ENCODE measurements at regions not wholly inside any gene's neighbourhood (a gene's known extent, or its start where the extent isn't known, plus 50 kb on each side); places are given as distances from the start of the nearest gene placed in this dataset.

DNA sequence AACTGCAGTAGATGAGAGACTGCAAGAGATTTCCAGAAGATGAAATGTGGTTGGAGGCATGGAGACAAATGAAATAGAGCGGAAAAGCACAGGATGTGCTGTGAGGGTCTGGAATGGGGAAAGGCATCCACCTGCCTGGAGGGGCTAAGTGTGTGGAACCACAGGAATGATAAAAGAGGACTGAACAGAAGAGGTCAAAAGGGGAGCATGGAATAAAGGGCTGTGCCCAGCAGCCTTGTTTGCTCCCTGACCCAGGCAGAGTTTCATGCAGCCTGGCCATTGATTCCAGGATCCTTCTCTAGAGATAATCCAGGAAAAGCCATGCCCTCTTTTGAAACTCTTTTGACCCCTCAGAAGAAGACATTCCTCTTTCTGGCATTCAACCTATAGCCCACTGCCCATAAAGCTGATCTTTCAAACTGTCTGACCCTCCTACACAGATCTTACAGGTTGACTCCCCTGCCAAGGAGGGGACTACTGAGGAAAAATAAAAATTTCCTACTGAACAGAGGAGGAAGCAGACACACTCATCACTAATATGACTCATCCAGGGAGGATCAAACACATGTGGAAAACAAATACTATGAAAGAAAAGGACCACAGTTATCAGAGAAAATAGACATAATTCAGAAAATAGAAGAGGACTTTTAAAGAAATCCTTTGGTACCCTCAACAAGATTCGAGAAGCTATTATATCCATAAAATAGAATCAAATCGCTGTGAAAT is 273.5 kb upstream of the PCSK5 start:
- Histone ChIP-seq H3K4me1 (ENCODE audit: control insufficient read depth in 4 of 4, insufficient read depth in 4 of 4, low read length in 3 of 4) (no peaks in the 10 kb centered on the region), H3K27ac (ENCODE audit: low read depth in 1 of 2, low read length in 2 of 2) (no peak overlapping the region), H3K4me3 (ENCODE audit: low read depth in 1 of 3, low read length in 3 of 3) (no peak overlapping the region), H3K36me3 (ENCODE audit: control insufficient read depth in 4 of 4, insufficient read depth in 3 of 4, low read depth in 1 of 4, low read length in 3 of 4) (no peaks in the 10 kb centered on the region), H3K27me3 (ENCODE audit: control insufficient read depth in 4 of 4, insufficient read depth in 4 of 4, low read length in 3 of 4) (no peaks in the 10 kb centered on the region), H3K9me3 (ENCODE audit: control insufficient read depth in 4 of 4, low read length in 3 of 4) (no peaks in the 10 kb centered on the region), H3K9ac (ENCODE audit: low read depth in 1 of 2, low read length in 2 of 2) (no peak overlapping the region)
- DNase-seq (ENCODE audit: low spot score), result no peak
- WGBS, result 92% methylated on average over 3 of the region's 3 CpGs
- no peak for TF ChIP-seq RXRA (IDR thresholded peaks at IDR 0.05)
- no peak for TF ChIP-seq NR2F2 (IDR thresholded peaks at IDR 0.05)
- TF ChIP-seq FOXA2 (IDR thresholded peaks at IDR 0.05), result no peak
- TF ChIP-seq HNF4A (conservative IDR thresholded peaks at IDR 0.05), result no peak
- no peak for TF ChIP-seq HNF4G (IDR thresholded peaks at IDR 0.05)
- no peak for TF ChIP-seq EGR1 (IDR thresholded peaks at IDR 0.05; ENCODE audit: low read depth in 2 of 2)
- TF ChIP-seq FOXA1 (IDR thresholded peaks at IDR 0.05), result no peak
- TF ChIP-seq TAF1 (conservative IDR thresholded peaks at IDR 0.05), result no peak
- no peak for TF ChIP-seq GABPA (IDR thresholded peaks at IDR 0.05 in 1 of 2, conservative IDR thresholded peaks at IDR 0.05 in 1 of 2)
- TF ChIP-seq, protein P1, sequence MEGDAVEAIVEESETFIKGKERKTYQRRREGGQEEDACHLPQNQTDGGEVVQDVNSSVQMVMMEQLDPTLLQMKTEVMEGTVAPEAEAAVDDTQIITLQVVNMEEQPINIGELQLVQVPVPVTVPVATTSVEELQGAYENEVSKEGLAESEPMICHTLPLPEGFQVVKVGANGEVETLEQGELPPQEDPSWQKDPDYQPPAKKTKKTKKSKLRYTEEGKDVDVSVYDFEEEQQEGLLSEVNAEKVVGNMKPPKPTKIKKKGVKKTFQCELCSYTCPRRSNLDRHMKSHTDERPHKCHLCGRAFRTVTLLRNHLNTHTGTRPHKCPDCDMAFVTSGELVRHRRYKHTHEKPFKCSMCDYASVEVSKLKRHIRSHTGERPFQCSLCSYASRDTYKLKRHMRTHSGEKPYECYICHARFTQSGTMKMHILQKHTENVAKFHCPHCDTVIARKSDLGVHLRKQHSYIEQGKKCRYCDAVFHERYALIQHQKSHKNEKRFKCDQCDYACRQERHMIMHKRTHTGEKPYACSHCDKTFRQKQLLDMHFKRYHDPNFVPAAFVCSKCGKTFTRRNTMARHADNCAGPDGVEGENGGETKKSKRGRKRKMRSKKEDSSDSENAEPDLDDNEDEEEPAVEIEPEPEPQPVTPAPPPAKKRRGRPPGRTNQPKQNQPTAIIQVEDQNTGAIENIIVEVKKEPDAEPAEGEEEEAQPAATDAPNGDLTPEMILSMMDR (IDR thresholded peaks at IDR 0.05; ENCODE audit: low read depth, low read length, missing input control), result no peak
- no peak for TF ChIP-seq SP1 (IDR thresholded peaks at IDR 0.05)
- TF ChIP-seq, protein P2, sequence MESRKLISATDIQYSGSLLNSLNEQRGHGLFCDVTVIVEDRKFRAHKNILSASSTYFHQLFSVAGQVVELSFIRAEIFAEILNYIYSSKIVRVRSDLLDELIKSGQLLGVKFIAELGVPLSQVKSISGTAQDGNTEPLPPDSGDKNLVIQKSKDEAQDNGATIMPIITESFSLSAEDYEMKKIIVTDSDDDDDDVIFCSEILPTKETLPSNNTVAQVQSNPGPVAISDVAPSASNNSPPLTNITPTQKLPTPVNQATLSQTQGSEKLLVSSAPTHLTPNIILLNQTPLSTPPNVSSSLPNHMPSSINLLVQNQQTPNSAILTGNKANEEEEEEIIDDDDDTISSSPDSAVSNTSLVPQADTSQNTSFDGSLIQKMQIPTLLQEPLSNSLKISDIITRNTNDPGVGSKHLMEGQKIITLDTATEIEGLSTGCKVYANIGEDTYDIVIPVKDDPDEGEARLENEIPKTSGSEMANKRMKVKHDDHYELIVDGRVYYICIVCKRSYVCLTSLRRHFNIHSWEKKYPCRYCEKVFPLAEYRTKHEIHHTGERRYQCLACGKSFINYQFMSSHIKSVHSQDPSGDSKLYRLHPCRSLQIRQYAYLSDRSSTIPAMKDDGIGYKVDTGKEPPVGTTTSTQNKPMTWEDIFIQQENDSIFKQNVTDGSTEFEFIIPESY (IDR thresholded peaks at IDR 0.05), result no peak

DNA sequence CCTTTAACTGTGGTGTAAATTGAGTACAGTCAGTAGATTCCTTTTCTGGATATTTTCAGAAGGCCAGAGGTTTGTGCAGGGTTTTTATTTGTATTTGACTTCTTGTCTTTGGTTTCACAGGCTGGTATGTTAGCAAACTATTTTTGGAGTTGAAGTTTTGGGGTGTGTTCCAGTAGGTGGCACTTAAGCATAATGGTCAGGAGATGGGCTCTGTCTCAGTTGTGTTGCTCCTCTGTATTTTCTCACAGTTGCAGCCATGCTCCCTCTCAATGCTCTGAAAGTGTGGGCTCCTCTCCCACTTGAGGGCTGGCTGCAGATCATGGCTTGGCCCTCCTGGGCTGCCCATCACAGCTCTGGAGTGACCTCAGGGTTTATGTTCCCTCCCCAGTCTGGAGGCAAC is 267.0 kb upstream of the PCSK5 start:
- no peak for DNase-seq (ENCODE audit: low spot score)
- H3K36me3 ChIP-seq (ENCODE audit: control insufficient read depth in 4 of 4, insufficient read depth in 3 of 4, low read depth in 1 of 4, low read length in 3 of 4), result no peaks in the 10 kb centered on the region
- H3K4me3 ChIP-seq (ENCODE audit: low read depth in 1 of 3, low read length in 3 of 3), result no peak overlapping the region
- TF ChIP-seq RXRA (IDR thresholded peaks at IDR 0.05) (no peak), JUND (IDR thresholded peaks at IDR 0.05) (no peak), FOXA1 (IDR thresholded peaks at IDR 0.05) (no peak), FOXA2 (IDR thresholded peaks at IDR 0.05) (no peak), HNF4A (conservative IDR thresholded peaks at IDR 0.05) (no peak), TAF1 (conservative IDR thresholded peaks at IDR 0.05) (no peak), SP1 (IDR thresholded peaks at IDR 0.05) (no peak), YY1 (IDR thresholded peaks at IDR 0.05) (no peak), RAD21 (IDR thresholded peaks at IDR 0.05) (no peak), NR2F2 (IDR thresholded peaks at IDR 0.05) (no peak), EGR1 (IDR thresholded peaks at IDR 0.05; ENCODE audit: low read depth in 2 of 2) (no peak)
- TF ChIP-seq, protein P1 (IDR thresholded peaks at IDR 0.05; ENCODE audit: low read depth, low read length, missing input control), result no peak
- TF ChIP-seq, protein P3, sequence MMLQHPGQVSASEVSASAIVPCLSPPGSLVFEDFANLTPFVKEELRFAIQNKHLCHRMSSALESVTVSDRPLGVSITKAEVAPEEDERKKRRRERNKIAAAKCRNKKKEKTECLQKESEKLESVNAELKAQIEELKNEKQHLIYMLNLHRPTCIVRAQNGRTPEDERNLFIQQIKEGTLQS (IDR thresholded peaks at IDR 0.05), result no peak
- TF ChIP-seq, protein P4, sequence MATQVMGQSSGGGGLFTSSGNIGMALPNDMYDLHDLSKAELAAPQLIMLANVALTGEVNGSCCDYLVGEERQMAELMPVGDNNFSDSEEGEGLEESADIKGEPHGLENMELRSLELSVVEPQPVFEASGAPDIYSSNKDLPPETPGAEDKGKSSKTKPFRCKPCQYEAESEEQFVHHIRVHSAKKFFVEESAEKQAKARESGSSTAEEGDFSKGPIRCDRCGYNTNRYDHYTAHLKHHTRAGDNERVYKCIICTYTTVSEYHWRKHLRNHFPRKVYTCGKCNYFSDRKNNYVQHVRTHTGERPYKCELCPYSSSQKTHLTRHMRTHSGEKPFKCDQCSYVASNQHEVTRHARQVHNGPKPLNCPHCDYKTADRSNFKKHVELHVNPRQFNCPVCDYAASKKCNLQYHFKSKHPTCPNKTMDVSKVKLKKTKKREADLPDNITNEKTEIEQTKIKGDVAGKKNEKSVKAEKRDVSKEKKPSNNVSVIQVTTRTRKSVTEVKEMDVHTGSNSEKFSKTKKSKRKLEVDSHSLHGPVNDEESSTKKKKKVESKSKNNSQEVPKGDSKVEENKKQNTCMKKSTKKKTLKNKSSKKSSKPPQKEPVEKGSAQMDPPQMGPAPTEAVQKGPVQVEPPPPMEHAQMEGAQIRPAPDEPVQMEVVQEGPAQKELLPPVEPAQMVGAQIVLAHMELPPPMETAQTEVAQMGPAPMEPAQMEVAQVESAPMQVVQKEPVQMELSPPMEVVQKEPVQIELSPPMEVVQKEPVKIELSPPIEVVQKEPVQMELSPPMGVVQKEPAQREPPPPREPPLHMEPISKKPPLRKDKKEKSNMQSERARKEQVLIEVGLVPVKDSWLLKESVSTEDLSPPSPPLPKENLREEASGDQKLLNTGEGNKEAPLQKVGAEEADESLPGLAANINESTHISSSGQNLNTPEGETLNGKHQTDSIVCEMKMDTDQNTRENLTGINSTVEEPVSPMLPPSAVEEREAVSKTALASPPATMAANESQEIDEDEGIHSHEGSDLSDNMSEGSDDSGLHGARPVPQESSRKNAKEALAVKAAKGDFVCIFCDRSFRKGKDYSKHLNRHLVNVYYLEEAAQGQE (IDR thresholded peaks at IDR 0.05), result no peak
- TF ChIP-seq, protein P2 (IDR thresholded peaks at IDR 0.05), result no peak
- peaks cover 0 to 3% (median 0%) of the 10 kb centered on the region in 4 donors for H3K27me3 ChIP-seq (ENCODE audit: control insufficient read depth in 4 of 4, insufficient read depth in 4 of 4, low read length in 3 of 4)
- no peak overlapping the region for H3K27ac ChIP-seq (ENCODE audit: low read depth in 1 of 2, low read length in 2 of 2)
- peaks cover 0 to 2% (median 1%) of the 10 kb centered on the region in 4 donors for H3K4me1 ChIP-seq (ENCODE audit: control insufficient read depth in 4 of 4, insufficient read depth in 4 of 4, low read length in 3 of 4)
- no peak overlapping the region for H3K9ac ChIP-seq (ENCODE audit: low read depth in 1 of 2, low read length in 2 of 2)
- no peaks in the 10 kb centered on the region for H3K9me3 ChIP-seq (ENCODE audit: control insufficient read depth in 4 of 4, low read length in 3 of 4)

Measured in liver (tissue), 8 donors.